ENCODE measurements at regions not wholly inside any gene's neighbourhood (a gene's known extent, or its start where the extent isn't known, plus 50 kb on each side); places are given as distances from the start of the nearest gene placed in this dataset.
"Not testable (repeated sequence)": the region's sequence is repeated elsewhere in the genome, so short reads cannot be mapped to it uniquely, and the experiment has no call there.

GRCh38 chr12:75750716-75751306 lies 239.4 kb upstream of the KRR1 start (continued):
- TF ChIP-seq ZBTB2 (IDR thresholded peaks at IDR 0.05) (no peak), SNIP1 (IDR thresholded peaks at IDR 0.05; ENCODE audit: low read depth) (no peak)

- 12% methylated on average over 2 of the region's 3 CpGs for WGBS (ENCODE audit: insufficient coverage, low coverage, missing lambda C conversion rate)
Observed at GRCh38 chr12:75748990-75749389, 237.6 kb upstream of the KRR1 start.

More at GRCh38 chr12:75748990-75749389, 237.6 kb upstream of the KRR1 start:
- H3K27ac ChIP-seq (ENCODE audit: extremely low read depth, low read depth, low read length); in situ Hi-C loops (cut with MboI); DNase-seq (ENCODE audit: extremely low read depth in 1 of 4, low spot score in 3 of 4); H3K9me3 ChIP-seq (replicated peaks; ENCODE audit: control insufficient read depth, insufficient read depth, low read depth, low read length); H3K4me3 ChIP-seq; FAIRE-seq; ATAC-seq; intact Hi-C loops (cut with micrococcal nuclease); H2AFZ ChIP-seq (ENCODE audit: low read depth, low read length); H3K27me3 ChIP-seq (ENCODE audit: control insufficient read depth in 2 of 2, insufficient read depth in 2 of 2, low read length in 2 of 2); H3K9me1 ChIP-seq (ENCODE audit: control insufficient read depth, insufficient read depth, low read length); CTCF ChIA-PET (ENCODE audit: low intra/inter-chr PET ratio); H3K4me1 ChIP-seq (replicated peaks in 1 of 2; ENCODE audit: control insufficient read depth in 2 of 2, insufficient read depth in 2 of 2, low read length in 2 of 2); H4K20me1 ChIP-seq (replicated peaks; ENCODE audit: control insufficient read depth, insufficient read depth, low read length); POLR2A ChIA-PET; BruUV-seq (replicated peaks); H3K9ac ChIP-seq (ENCODE audit: insufficient read depth in 1 of 2, low read depth in 2 of 2, low read length in 2 of 2); H3K36me3 ChIP-seq (ENCODE audit: control insufficient read depth, insufficient read depth, low read length); H3K79me2 ChIP-seq (ENCODE audit: control insufficient read depth, insufficient read depth, low read length); H3K4me2 ChIP-seq (ENCODE audit: insufficient read depth, low read length): not testable (repeated sequence)
- peak; percentile 62; the same call in 1 of the 2 replicates for TF ChIP-seq BCOR (IDR thresholded peaks at IDR 0.05)
